DMS79 (cell line): ENCODE measurements at regions not wholly inside any gene's neighbourhood (a gene's known extent, or its start where the extent isn't known, plus 50 kb on each side); places are given as distances from the start of the nearest gene placed in this dataset.

Experiments
- DNase-seq: peaks from one replicate; lab custom pipeline; 2025; lab: John Stamatoyannopoulos, UW

- DNase-seq: no peak
Measured at GRCh38 chr10:78320506-78320905, 286.8 kb downstream of the RPS24 start.

GRCh38 chr10:78321000-78321399, 287.3 kb downstream of the RPS24 start:
- no peak for DNase-seq

GRCh38 chr10:78321500-78321899, 287.8 kb downstream of the RPS24 start:
- DNase-seq: no peak

- DNase-seq: no peak
Measured at GRCh38 chr10:78326372-78326771, 292.7 kb downstream of the RPS24 start.

GRCh38 chr10:78327778-78328591, 294.3 kb downstream of the RPS24 start:
- DNase-seq: no peak

- no peak for DNase-seq
Measured at GRCh38 chr10:78328592-78329404, 295.1 kb downstream of the RPS24 start.

GRCh38 chr10:78330884-78331283, 297.2 kb downstream of the RPS24 start:
- no peak for DNase-seq

GRCh38 chr10:78331391-78331922, 297.8 kb downstream of the RPS24 start:
- no peak for DNase-seq

GRCh38 chr10:78332012-78332411, 298.3 kb downstream of the RPS24 start:
- DNase-seq: no peak

- DNase-seq: no peak
Measured at GRCh38 chr10:78332657-78333056, 299.0 kb downstream of the RPS24 start.

GRCh38 chr10:78333362-78334143, 299.9 kb downstream of the RPS24 start:
- no peak for DNase-seq

- no peak for DNase-seq
Measured at GRCh38 chr10:78335371-78335690, 301.7 kb downstream of the RPS24 start.

GRCh38 chr10:78335691-78336401, 302.2 kb downstream of the RPS24 start:
- DNase-seq: no peak

- DNase-seq: no peak
Measured at GRCh38 chr10:78336402-78336791, 302.7 kb downstream of the RPS24 start.

- no peak for DNase-seq
Measured at GRCh38 chr10:78337016-78337415, 303.4 kb downstream of the RPS24 start.

- no peak for DNase-seq
Measured at GRCh38 chr10:78337646-78338391, 304.2 kb downstream of the RPS24 start.

GRCh38 chr10:78338717-78339116, 305.1 kb downstream of the RPS24 start:
- no peak for DNase-seq

GRCh38 chr10:78339251-78339650, 305.6 kb downstream of the RPS24 start:
- no peak for DNase-seq

- no peak for DNase-seq
Measured at GRCh38 chr10:78341953-78342614, 308.4 kb downstream of the RPS24 start.
